ENCODE measurements at regions not wholly inside any gene's neighbourhood (a gene's known extent, or its start where the extent isn't known, plus 50 kb on each side); places are given as distances from the start of the nearest gene placed in this dataset.

DNA sequence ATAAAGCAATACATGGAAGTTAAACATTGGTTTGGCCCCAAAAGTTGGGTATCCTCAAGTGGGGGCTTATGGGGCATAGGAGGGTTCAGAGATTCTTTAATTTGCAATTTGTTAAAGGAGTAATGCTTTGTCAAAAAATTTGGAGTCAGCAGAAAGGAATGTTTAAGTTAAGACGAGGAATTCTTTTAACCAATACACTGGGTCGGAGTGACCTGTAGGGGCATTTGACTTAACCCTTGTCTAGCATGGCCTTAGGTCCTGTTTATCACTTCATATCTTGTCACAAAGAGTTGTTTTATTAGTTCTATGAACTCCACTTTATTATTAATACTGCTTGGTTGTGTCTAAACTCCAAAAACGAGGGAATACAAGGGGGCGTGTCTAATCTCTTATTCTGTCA is 656.1 kb upstream of the RORB start:
- FAIRE-seq: no peak
- DNase-seq (ENCODE audit: insufficient read length, low spot score): no peak

GRCh38 chr9:73844135-73844534 is 653.0 kb upstream of the RORB start:
- DNase-seq (ENCODE audit: insufficient read length, low spot score) (no peak), FAIRE-seq (no peak)

DNA sequence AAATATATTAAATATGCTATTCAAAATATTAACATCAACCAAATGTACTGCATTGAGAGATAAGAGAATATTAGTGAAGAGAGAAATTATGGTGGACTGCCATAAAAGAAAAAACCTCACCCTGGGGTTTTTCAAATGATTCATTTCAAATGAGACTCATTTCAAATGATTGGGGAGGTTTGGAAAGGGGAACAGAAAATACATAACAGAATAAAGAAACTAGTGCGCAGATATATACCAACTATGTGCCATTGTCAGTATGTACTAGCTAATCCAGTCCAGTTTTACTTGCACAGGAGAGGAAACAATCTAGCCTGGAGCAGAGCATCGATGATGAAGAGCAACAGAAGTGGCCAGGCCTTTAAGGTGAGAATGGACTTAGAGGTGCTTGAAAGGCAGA is 651.6 kb upstream of the RORB start:
- no peak for FAIRE-seq
- DNase-seq (ENCODE audit: insufficient read length, low spot score): no peak

DNA sequence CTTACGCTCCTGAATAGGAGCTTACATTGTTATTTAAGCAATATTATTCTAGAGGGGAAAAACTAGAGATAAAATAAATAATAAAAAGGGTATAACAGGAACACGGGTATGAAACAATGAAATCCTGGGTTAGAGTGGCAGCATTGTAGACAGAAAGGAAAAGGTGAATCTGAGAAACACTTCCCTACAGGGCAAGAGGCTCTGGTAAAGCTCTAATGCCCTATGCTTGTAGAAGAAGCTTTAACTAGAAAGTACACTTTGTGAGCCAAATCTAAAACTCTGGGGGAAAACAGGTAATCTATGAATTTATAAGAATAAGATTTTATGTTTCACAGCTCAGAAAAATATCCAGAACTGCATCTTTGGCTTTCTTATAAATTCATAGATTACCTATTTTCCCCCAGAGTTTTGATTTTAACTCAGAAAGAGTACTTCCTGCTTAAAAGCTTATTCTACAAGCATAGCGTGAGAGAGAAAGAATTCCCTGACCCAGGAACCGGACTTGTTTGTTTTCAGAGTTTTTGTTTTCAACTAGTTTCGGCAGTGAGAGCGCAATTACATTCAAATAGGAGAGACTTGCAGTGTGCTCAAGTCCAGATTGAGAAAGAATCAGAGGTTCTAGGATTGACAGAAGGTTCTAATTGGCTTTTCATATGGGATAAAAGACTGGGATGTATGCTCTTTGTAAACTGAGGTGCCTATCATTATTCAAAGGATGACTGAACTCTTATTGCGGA is 651.0 kb upstream of the RORB start:
- no peak for DNase-seq (ENCODE audit: insufficient read length, low spot score)
- FAIRE-seq: no peak

- DNase-seq (ENCODE audit: insufficient read length, low spot score): no peak
Observed at GRCh38 chr9:73847536-73847935, 649.6 kb upstream of the RORB start.

GRCh38 chr9:73853549-73853948 is 643.6 kb upstream of the RORB start:
- DNase-seq (ENCODE audit: insufficient read length, low spot score) (no peak), FAIRE-seq (no peak)

More at GRCh38 chr9:73847536-73847935, 649.6 kb upstream of the RORB start:
- no peak for FAIRE-seq

DNA sequence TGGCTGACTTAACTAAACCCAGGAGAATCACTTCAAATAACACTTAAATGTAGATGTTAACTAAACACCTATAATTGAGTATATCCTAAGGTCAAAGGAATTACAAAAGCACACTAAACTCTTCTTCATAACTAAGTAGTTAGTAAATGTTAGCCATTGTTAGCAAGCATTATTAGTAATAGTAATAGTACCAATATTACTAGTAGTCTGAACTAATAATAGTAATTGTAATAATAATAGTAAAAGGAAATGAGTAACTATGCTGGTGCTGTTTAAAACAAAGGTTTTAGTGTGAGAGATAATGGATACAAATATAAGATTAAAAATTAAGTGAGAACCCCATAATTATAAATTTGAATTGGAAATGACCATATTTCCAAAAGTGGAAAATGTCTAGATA is 641.9 kb upstream of the RORB start:
- DNase-seq (ENCODE audit: insufficient read length, low spot score) (no peak), FAIRE-seq (no peak)

DNA sequence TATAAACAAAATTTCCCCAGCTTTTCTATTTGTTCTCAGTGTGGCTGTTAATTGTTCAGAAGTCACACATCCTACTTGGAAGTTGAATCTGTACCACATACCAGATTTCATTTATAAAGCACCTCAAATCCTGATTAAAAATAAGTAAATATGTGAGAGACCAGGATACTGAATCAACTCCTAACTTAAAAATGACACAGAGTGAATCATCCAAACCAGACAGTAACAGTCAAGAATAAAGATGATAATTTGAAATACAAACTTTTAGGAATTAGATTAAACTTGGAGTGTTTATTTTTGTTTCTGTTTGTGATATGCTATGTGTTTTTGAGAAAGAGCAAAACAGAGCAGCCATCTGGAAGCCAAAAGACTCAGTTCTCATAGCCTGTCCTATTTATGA is 633.2 kb upstream of the RORB start:
- no peak for FAIRE-seq
- DNase-seq (ENCODE audit: insufficient read length, low spot score): no peak

DNA sequence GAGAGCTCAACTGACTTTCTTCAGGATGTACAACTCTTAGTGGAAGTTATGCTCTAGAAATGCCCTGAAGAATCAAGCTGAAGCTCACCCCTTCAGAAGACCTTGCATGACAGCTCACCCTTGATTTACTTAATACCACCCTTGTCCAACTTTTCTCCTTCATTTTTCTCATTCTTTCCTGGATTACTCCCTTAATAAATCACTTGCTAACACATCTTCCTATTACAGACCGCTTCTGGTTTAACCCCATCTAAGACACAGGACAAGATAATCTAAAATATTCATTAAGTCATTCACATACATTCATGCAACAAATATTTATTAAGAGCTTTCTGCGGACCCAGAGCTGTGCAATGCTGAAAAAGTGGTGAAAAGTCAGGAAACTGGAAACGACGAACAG is 630.7 kb upstream of the RORB start:
- FAIRE-seq (no peak), DNase-seq (ENCODE audit: insufficient read length, low spot score) (no peak)

GRCh38 chr9:73869264-73869663 is 627.9 kb upstream of the RORB start:
- FAIRE-seq (no peak), DNase-seq (ENCODE audit: insufficient read length, low spot score) (no peak)

DNA sequence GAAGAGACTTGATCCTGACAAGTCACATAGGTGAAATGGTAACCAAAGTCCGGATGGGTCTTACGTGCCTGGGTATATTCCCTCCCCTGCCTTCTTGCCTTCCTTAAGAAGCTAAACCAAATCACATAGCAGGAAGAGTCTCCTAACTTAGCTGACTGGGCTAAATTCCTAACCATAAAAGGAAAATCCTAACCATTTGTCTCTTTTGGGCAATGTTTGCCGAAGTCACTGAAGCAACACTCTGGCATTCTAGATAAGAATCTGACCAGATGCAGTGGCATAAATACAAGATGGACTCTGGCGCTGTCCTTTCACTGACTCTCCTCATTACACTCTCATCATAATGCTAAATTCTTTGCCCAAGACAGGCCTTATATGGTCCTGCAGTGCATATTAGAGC is 625.5 kb upstream of the RORB start:
- DNase-seq (ENCODE audit: insufficient read length, low spot score) (no peak), FAIRE-seq (no peak)

DNA sequence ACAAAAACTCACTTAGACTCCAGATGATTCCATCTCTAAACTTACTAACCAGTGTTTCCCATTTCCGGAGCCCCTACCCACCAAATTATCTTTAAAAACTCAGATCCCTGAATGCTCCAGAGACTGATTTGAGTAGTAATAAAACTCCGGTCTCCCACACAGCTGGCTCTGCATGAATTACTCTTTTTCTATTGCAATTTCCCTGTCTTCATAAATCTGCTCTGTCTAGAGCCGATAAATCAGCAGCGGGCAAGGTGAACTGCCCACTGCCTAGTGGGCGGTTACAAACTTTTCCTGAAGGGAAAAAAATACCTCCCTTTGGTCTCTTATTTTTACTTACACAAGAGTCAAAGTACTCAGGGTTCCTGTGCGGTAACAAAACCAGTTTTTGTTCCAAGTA is 624.4 kb upstream of the RORB start:
- no peak for FAIRE-seq

DNA sequence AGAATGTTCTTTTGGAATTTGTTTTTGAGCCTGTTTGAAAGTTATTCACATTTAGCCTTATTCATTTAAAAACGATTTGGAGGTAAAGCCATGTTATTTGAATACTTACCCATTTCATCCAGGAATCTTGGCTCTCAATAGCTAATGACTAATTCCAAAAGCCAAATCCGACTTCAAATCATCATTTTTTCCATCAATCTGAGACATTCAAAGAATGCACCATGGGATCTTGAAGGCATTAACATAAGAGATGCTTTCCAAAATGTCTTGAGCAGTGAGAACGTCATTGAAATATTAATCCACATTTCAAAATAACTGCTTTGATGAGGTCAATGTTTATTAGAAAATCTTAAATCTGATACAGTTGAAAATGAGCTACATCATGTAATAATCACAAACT is 617.0 kb upstream of the RORB start:
- DNase-seq (ENCODE audit: insufficient read length, low spot score) (no peak), FAIRE-seq (no peak)

More for the DNA sequence above, 624.4 kb upstream of the RORB start:
- no peak for DNase-seq (ENCODE audit: insufficient read length, low spot score)

DNA sequence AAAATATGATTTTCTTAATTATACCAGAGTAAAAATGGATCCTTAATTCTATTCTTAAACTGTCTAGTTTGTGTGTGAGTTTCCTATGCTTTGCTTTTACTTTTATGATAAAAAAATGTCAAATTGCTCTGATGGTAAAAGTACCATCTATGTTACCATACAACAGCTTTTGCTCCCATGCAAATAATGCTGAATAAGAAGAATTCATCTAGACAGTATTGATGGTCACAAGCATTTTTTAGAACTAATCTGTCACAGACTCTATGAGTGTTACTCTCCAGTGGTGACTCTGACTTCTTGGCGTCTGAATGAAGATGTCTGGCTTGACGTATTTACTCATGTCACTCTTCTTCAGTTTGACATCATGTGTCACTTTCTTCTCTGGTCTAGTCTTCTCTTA is 608.1 kb upstream of the RORB start:
- FAIRE-seq: no peak
- no peak for DNase-seq (ENCODE audit: insufficient read length, low spot score)

DNA sequence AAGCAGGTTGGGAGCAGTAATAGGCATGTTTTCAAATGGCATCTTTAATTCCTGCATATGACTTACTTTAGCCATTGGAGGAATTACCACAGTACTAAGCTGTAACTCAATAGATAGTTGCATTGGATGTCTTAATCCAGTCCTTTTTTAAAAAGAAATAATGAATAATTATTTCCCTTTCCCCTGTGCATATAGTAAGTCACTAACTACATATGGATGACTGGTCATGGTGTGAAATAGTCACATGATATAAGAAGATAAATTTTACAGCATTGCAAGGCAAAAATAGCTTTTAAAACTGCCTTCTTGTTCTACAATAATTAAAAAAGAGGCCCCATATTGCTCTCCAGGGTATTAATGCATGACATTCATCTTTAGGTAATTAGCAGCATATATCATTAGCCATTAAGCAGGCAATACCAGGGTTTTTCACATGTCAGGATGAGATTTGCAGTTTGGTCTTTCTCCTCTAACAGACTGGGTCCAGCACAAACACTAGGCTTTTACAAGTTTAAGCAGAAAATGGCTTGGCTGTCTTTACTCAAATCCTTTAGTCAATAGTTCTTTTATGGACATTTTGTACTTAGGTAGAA is 606.4 kb upstream of the RORB start:
- FAIRE-seq: no peak
- no peak for DNase-seq (ENCODE audit: insufficient read length, low spot score)

- no peak for DNase-seq (ENCODE audit: insufficient read length, low spot score)
- FAIRE-seq: no peak
Observed at GRCh38 chr9:73892335-73892734, 604.8 kb upstream of the RORB start.

- no peak for DNase-seq (ENCODE audit: insufficient read length, low spot score)
- no peak for FAIRE-seq
Observed at GRCh38 chr9:73893230-73893629, 603.9 kb upstream of the RORB start.

DNA sequence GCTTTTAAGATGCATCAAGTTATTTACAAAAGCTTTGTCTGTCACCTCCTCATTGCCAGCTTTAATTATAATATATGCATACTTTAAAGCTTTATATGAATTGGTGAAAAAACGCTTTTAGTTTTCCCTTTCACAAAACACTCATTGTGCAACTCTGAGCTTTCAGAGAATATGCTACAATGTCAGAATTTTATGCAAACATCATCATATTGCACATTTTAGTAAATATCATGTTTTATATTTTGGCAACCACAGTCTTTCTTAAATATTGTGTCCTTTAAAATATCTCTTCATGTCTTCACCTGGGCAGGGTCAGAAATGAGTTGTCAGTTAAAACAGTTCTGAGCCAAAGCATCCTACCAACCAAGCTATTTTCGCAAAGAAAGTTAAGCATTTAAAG is 601.1 kb upstream of the RORB start:
- FAIRE-seq (no peak), DNase-seq (ENCODE audit: insufficient read length, low spot score) (no peak)

DNA sequence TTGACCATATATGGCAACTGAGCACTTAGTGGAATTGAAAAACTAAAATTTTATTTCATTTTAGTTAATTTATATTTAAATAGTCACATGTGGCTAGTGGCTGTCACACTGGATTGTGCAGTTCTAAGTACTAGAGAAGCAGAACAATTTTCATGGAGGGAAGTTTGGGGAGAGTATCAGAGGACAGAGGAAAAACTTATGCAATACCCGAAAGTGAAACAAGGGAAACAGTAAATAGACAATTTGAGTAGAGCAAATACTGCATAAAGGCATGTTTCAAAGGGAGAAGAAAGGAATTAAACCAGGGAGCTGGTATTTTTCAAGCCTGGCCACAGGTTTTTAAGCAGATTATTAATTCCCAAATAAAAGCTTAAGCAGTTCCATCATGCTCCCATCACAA is 590.5 kb upstream of the RORB start:
- no peak for DNase-seq (ENCODE audit: insufficient read length, low spot score)
- FAIRE-seq: no peak

GRCh38 chr9:73911804-73912203 is 585.3 kb upstream of the RORB start:
- no peak for DNase-seq (ENCODE audit: insufficient read length, low spot score)
- no peak for FAIRE-seq

DNA sequence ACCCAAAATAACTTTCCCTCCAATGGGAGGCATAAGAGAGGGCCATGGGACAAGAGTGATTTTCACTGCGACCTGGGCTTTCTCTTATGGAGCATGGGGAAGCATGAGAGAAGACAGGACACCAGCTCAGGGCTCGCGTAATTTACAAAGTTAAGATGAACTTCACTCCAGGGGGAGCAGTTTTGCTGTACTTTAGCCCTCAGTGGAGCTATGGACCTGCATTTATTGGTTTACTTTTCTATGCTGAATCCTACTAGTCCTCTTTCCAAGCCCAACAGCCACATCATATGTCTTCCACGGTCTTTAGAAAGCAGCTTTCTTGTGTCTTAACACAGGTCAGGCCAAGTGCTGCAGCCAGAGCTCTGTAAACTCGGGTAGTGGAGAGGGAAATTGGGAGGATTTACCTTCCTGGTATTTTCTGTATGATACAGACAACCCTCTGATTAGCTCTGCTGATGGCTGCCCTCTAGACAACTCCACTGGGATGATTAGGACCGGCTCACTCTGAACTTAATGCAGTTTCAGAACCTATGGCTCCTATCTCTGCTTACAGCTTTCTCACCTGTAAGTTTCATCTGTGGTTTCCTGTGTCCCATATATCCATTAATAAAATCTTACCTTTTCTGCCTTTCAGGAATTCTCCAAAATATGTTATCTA is 581.0 kb upstream of the RORB start:
- DNase-seq (ENCODE audit: insufficient read length, low spot score) (no peak), FAIRE-seq (no peak)

DNA sequence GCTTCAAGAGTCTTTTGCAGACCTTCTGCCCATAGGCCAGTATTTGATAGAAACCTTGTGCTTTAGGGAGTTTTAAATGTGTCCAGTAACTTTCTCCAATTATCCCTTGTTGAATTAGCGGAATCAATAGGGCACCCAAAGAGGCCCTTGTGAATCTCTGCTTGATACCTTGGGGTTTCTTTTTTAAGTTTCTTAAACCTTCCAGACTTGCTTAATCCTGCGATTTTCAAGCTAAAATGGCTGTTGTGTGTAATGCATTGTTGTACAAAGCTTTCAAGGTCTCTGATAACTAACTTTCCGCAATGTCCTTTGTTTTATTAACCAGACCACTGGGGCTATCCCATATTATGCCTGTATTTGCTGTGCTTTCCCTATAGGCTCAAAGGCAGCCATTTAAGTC is 577.4 kb upstream of the RORB start:
- DNase-seq (ENCODE audit: insufficient read length, low spot score) (no peak), FAIRE-seq (no peak)

Measured in HTR-8/SVneo (cell line).